HEK293 (cell line): ENCODE measurements at regions not wholly inside any gene's neighbourhood (a gene's known extent, or its start where the extent isn't known, plus 50 kb on each side); places are given as distances from the start of the nearest gene placed in this dataset.

Experiments used
- BCL11B ChIP-seq: fragments of 450-650 bp; formaldehyde crosslinking; IDR thresholded peaks from 2 replicates; pipeline ENCODE4 v1.5.1; 2016; ENCODE audit warnings: low read depth, missing biosample characterization, missing genetic modification characterization
- GLI2 ChIP-seq: fragments of 450-650 bp; formaldehyde crosslinking; IDR thresholded peaks from 2 replicates; pipeline ENCODE4; 2017; ENCODE audit warnings: missing biosample characterization, missing genetic modification characterization, low read depth, borderline replicate concordance
- GLIS2 ChIP-seq: fragments of 450-650 bp; formaldehyde crosslinking; IDR thresholded peaks from 2 replicates; pipeline ENCODE4 v1.5.1; 2016; ENCODE audit warnings: missing biosample characterization, missing genetic modification characterization
- HIC1 ChIP-seq: fragments of 450-650 bp; formaldehyde crosslinking; IDR thresholded peaks from 2 replicates; pipeline ENCODE4 v1.5.1; 2016; ENCODE audit warnings: missing biosample characterization, missing genetic modification characterization
- KLF8 ChIP-seq: fragments of 450-650 bp; formaldehyde crosslinking; IDR thresholded peaks from 2 replicates; pipeline ENCODE4 v1.5.1; 2016; ENCODE audit warnings: missing biosample characterization, missing genetic modification characterization
- KLF9 ChIP-seq: fragments of 450-650 bp; formaldehyde crosslinking; IDR thresholded peaks from 2 replicates; pipeline ENCODE4 v1.5.1; 2016; ENCODE audit warnings: missing biosample characterization, missing genetic modification characterization, low read depth
- MEIS1 ChIP-seq: sonication (generic); formaldehyde crosslinking; IDR thresholded peaks from 2 replicates; pipeline ENCODE4 v1.8.1; 2022; ENCODE audit warnings: missing genetic modification reagents, mild to moderate bottlenecking, borderline replicate concordance
- OSR2 ChIP-seq: fragments of 450-650 bp; formaldehyde crosslinking; IDR thresholded peaks from 2 replicates; pipeline ENCODE4 v1.5.1; 2016; ENCODE audit warnings: missing biosample characterization, missing genetic modification characterization
- REST ChIP-seq: fragments of 450-650 bp; formaldehyde crosslinking; IDR thresholded peaks from 2 replicates; pipeline ENCODE4 v1.5.1; 2016; ENCODE audit warnings: missing biosample characterization, missing genetic modification characterization
- ZBTB17 ChIP-seq: fragments of 450-650 bp; formaldehyde crosslinking; IDR thresholded peaks from 2 replicates; pipeline ENCODE4 v1.5.1; 2016; ENCODE audit warnings: missing biosample characterization, missing genetic modification characterization
- ZBTB20 ChIP-seq: fragments of 450-650 bp; formaldehyde crosslinking; IDR thresholded peaks from 2 replicates; pipeline ENCODE4 v1.5.1; 2016; ENCODE audit warnings: missing biosample characterization, missing genetic modification characterization
- ZFP3 ChIP-seq: fragments of 450-650 bp; formaldehyde crosslinking; IDR thresholded peaks from 2 replicates; pipeline ENCODE4 v1.5.1; 2016; ENCODE audit warnings: low read depth, missing biosample characterization, missing genetic modification characterization
- ZFP37 ChIP-seq: fragments of 450-650 bp; formaldehyde crosslinking; IDR thresholded peaks from 2 replicates; pipeline ENCODE4 v1.5.1; 2016; ENCODE audit warnings: missing biosample characterization, missing genetic modification characterization
- ZFP41 ChIP-seq: fragments of 450-650 bp; formaldehyde crosslinking; IDR thresholded peaks from 2 replicates; pipeline ENCODE4 v1.5.1; 2016; ENCODE audit warnings: missing biosample characterization, missing genetic modification characterization, borderline replicate concordance
- ZNF133 ChIP-seq: fragments of 450-650 bp; formaldehyde crosslinking; IDR thresholded peaks from 2 replicates; pipeline ENCODE4 v1.5.1; 2016; ENCODE audit warnings: missing biosample characterization, missing genetic modification characterization
- ZNF146 ChIP-seq: fragments of 450-650 bp; formaldehyde crosslinking; IDR thresholded peaks from 2 replicates; pipeline ENCODE4 v1.5.1; 2016; ENCODE audit warnings: missing biosample characterization, missing genetic modification characterization
- ZNF16 ChIP-seq: fragments of 450-650 bp; formaldehyde crosslinking; IDR thresholded peaks from 2 replicates; pipeline ENCODE4 v1.5.1; 2016; ENCODE audit warnings: low read depth, missing biosample characterization, missing genetic modification characterization
- ZNF2 ChIP-seq: fragments of 450-650 bp; formaldehyde crosslinking; IDR thresholded peaks from 2 replicates; pipeline ENCODE4 v1.5.1; 2016; ENCODE audit warnings: missing biosample characterization, missing genetic modification characterization
- ZNF211 ChIP-seq: fragments of 450-650 bp; formaldehyde crosslinking; IDR thresholded peaks from 2 replicates; pipeline ENCODE4 v1.5.1; 2016; ENCODE audit warnings: low read depth, missing biosample characterization, missing genetic modification characterization
- ZNF433 ChIP-seq: fragments of 450-650 bp; formaldehyde crosslinking; IDR thresholded peaks from 2 replicates; pipeline ENCODE4 v1.5.1; 2016; ENCODE audit warnings: missing biosample characterization, missing genetic modification characterization, low read depth
- ZNF529 ChIP-seq: fragments of 450-650 bp; formaldehyde crosslinking; IDR thresholded peaks from 2 replicates; pipeline ENCODE4 v1.5.1; 2017; ENCODE audit warnings: missing genetic modification characterization, missing biosample characterization; ENCODE audit not compliant: insufficient replicate concordance
- ZNF555 ChIP-seq: fragments of 450-650 bp; formaldehyde crosslinking; conservative IDR thresholded peaks from 2 replicates; pipeline ENCODE4 v1.5.1; 2017; ENCODE audit warnings: missing biosample characterization, mild to moderate bottlenecking, missing genetic modification characterization, inconsistent platforms
- ZNF558 ChIP-seq: fragments of 450-650 bp; formaldehyde crosslinking; IDR thresholded peaks from 2 replicates; pipeline ENCODE4 v1.5.1; 2016; ENCODE audit warnings: missing biosample characterization, missing genetic modification characterization
- ZNF629 ChIP-seq: fragments of 450-650 bp; formaldehyde crosslinking; IDR thresholded peaks from 2 replicates; pipeline ENCODE4 v1.5.1; 2017; ENCODE audit warnings: missing biosample characterization, missing genetic modification characterization
- ZNF645 ChIP-seq: fragments of 450-650 bp; formaldehyde crosslinking; IDR thresholded peaks from 2 replicates; pipeline ENCODE4; 2016; ENCODE audit warnings: missing biosample characterization, missing genetic modification characterization
- ZNF670 ChIP-seq: fragments of 450-650 bp; formaldehyde crosslinking; IDR thresholded peaks from 2 replicates; pipeline ENCODE4 v1.5.1; 2016; ENCODE audit warnings: missing biosample characterization, missing genetic modification characterization, low read depth
- ZNF704 ChIP-seq: fragments of 450-650 bp; formaldehyde crosslinking; IDR thresholded peaks from 2 replicates; pipeline ENCODE4 v1.5.1; 2016; ENCODE audit warnings: missing biosample characterization, missing genetic modification characterization
- ZNF747 ChIP-seq: fragments of 450-650 bp; formaldehyde crosslinking; IDR thresholded peaks from 2 replicates; pipeline ENCODE4 v1.5.1; 2016; ENCODE audit warnings: missing biosample characterization, missing genetic modification characterization
- ZNF768 ChIP-seq: fragments of 450-650 bp; formaldehyde crosslinking; IDR thresholded peaks from 2 replicates; pipeline ENCODE4 v1.5.1; 2018; ENCODE audit warnings: missing biosample characterization, mild to moderate bottlenecking, missing genetic modification characterization
- ZNF843 ChIP-seq: fragments of 450-650 bp; formaldehyde crosslinking; IDR thresholded peaks from 2 replicates; pipeline ENCODE4 v1.5.1; 2016; ENCODE audit warnings: missing biosample characterization, missing genetic modification characterization
- ZSCAN23 ChIP-seq: fragments of 450-650 bp; formaldehyde crosslinking; IDR thresholded peaks from 2 replicates; pipeline ENCODE4 v1.5.1; 2016; ENCODE audit warnings: missing biosample characterization, missing genetic modification characterization
- TF ChIP-seq, protein P1 (sequence below): IDR thresholded peaks from 2 replicates; pipeline ENCODE4 v1.6.1; 2011; ENCODE audit warnings: mild to moderate bottlenecking, low read depth, low read length, borderline replicate concordance

GRCh38 chr5:125274938-125275724 lies 528.7 kb upstream of the ZNF608 start (continued):
- peak; percentile 42 for TF ChIP-seq HIC1 (tag by site-specific recombination)
- peak; percentile 47; the same call in 1 of the 2 replicates for TF ChIP-seq ZBTB20 (tag by site-specific recombination)
- TF ChIP-seq MEIS1: 0 out of 2 replicates have a peak, but pooled peaks have one; percentile 19
- TF ChIP-seq ZNF16 (tag by site-specific recombination): no peak
- TF ChIP-seq ZNF747 (tag by site-specific recombination): no peak
- no peak for TF ChIP-seq ZNF211 (tag by site-specific recombination)
- peak; percentile 97 for TF ChIP-seq ZNF843 (tag by site-specific recombination)
- TF ChIP-seq ZNF645 (tag by site-specific recombination): no peak; the same call in none of the 2 replicates
- peak; percentile 66; the same call in 1 of the 2 replicates for TF ChIP-seq ZSCAN23 (tag by site-specific recombination)
- TF ChIP-seq ZNF555 (tag by site-specific recombination): no peak
- TF ChIP-seq ZNF768: no peak
- peak; percentile 48; the same call in 1 of the 2 replicates for TF ChIP-seq ZBTB17
- TF ChIP-seq ZNF629 (tag by site-specific recombination): peak; percentile 82
- peak; percentile 46; the same call in 1 of the 2 replicates for TF ChIP-seq ZNF558 (tag by site-specific recombination)
- peak; percentile 47 for TF ChIP-seq KLF8 (tag by site-specific recombination)
- TF ChIP-seq REST: no peak
- peak; percentile 13 for TF ChIP-seq ZNF146
- TF ChIP-seq ZFP41: no peak
- peak; percentile 54; the same call in 1 of the 2 replicates for TF ChIP-seq BCL11B (tag by site-specific recombination)
- peak; percentile 96 for TF ChIP-seq OSR2 (tag by site-specific recombination)
- TF ChIP-seq ZNF2: peak; percentile 78
- no peak for TF ChIP-seq ZFP37 (tag by site-specific recombination)
- no peak for TF ChIP-seq ZNF133
- TF ChIP-seq, protein P1, sequence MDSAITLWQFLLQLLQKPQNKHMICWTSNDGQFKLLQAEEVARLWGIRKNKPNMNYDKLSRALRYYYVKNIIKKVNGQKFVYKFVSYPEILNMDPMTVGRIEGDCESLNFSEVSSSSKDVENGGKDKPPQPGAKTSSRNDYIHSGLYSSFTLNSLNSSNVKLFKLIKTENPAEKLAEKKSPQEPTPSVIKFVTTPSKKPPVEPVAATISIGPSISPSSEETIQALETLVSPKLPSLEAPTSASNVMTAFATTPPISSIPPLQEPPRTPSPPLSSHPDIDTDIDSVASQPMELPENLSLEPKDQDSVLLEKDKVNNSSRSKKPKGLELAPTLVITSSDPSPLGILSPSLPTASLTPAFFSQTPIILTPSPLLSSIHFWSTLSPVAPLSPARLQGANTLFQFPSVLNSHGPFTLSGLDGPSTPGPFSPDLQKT: no peak
- peak; percentile 97 for TF ChIP-seq GLI2 (tag by site-specific recombination)
- no peak for TF ChIP-seq KLF9 (tag by site-specific recombination)
- no peak for TF ChIP-seq ZNF670 (tag by site-specific recombination)
- no peak for TF ChIP-seq GLIS2
- TF ChIP-seq ZNF433 (tag by site-specific recombination): no peak
- TF ChIP-seq ZNF704: no peak
- no peak for TF ChIP-seq ZFP3 (tag by site-specific recombination)
- TF ChIP-seq ZNF529 (tag by site-specific recombination): peak; percentile 80
